Right lobe of liver (tissue), 6 donors: ENCODE measurements at regions not wholly inside any gene's neighbourhood (a gene's known extent, or its start where the extent isn't known, plus 50 kb on each side); places are given as distances from the start of the nearest gene placed in this dataset.

Experiments used
- ATAC-seq, 4 donors: fragments of 200-7000 bp; cut with Tn5 transposase; one replicate each; pipeline ENCODE4 v1.9.1; 2020; ENCODE audit warnings: mild to moderate bottlenecking in 4 of 4, moderate library complexity in 4 of 4
- DNase-seq, 3 donors: peaks; one replicate each; pipeline ENCODE4 v3.0.0-alpha.2; 2020
- H3K27ac ChIP-seq, 3 donors: fragments of 200-600 bp; one replicate each; pipeline ENCODE4 v1.8.0; 2022
- H3K27me3 ChIP-seq, 2 donors: fragments of 200-600 bp; one replicate each; pipeline ENCODE4 v1.8.0; 2022
- H3K36me3 ChIP-seq, 4 donors: fragments of 200-600 bp; sonication (generic) in 1 of 4; one replicate each; pipeline versions ENCODE4 v1.5.1 to v1.8.0; 2017 to 2022; ENCODE audit warnings: control low read depth in 1 of 4
- H3K4me1 ChIP-seq, 4 donors: fragments of 200-600 bp; sonication (generic) in 1 of 4; one replicate each; pipeline versions ENCODE4 v1.5.1 to v1.8.0; 2017 to 2022; ENCODE audit warnings: control low read depth in 1 of 4
- H3K4me3 ChIP-seq, 3 donors: fragments of 200-600 bp; one replicate each; pipeline ENCODE4 v1.8.0; 2022
- H3K9me3 ChIP-seq, 4 donors: fragments of 200-600 bp; sonication (generic) in 1 of 4; one replicate each; pipeline versions ENCODE4 v1.5.1 to v1.8.0; 2017 to 2022; ENCODE audit warnings: control low read depth in 1 of 4
- CTCF ChIP-seq, 4 donors: fragments of 200-600 bp in 3 of 4; fragments of 450-650 bp in 1 of 4; IDR thresholded peaks; one replicate each; pipeline versions ENCODE4 v1.5.1 to v1.8.0; 2016 to 2022; ENCODE audit warnings: antibody characterized with exemption in 4 of 4, mild to moderate bottlenecking in 2 of 4
- POLR2A ChIP-seq: fragments of 450-650 bp; IDR thresholded peaks from one replicate; pipeline ENCODE4 v1.6.1; 2017; ENCODE audit warnings: antibody characterized with exemption, mild to moderate bottlenecking
- WGBS: methylation state at CpG from one replicate; pipeline ENCODE4 v1.1.6; 2018; ENCODE audit warnings: low coverage, low lambda C conversion rate; ENCODE audit not compliant: insufficient coverage; ENCODE audit errors: missing lambda C conversion rate; 5-methylcytosine and 5-hydroxymethylcytosine counted together
- intact Hi-C, 2 donors: fragments of 100-400 bp; cut with DNase I; formaldehyde crosslinking; loops; one replicate each; pipeline versions ENCODE4 v1.11.2 to v1.14.1; 2022
- donor health status: DM: no; HTN: yes; CAD: no.
- donor health status: DM: no; HTN: no; CAD: no.
- donor health status: DM: no; HTN: no; CAD: no.
- donor health status: DM: no; HTN: yes; CAD: no.
- donor health status: DM: no; HTN: yes; CAD: no.

GRCh38 chr2:144124882-144125281 lies 395.0 kb downstream of the ZEB2 start:
- H3K27ac ChIP-seq = no peak overlapping the region
- no peak for TF ChIP-seq CTCF (IDR thresholded peaks at IDR 0.05)
- no peak for TF ChIP-seq POLR2A
- WGBS = 78% methylated on average over 4 of the region's 4 CpGs
- H3K4me3 ChIP-seq = no peak overlapping the region
- no peaks in the 10 kb centered on the region for H3K9me3 ChIP-seq
- no peaks in the 10 kb centered on the region for H3K36me3 ChIP-seq
- H3K4me1 ChIP-seq = no peaks in the 10 kb centered on the region
- DNase-seq = no peak
- no peaks in the 10 kb centered on the region for H3K27me3 ChIP-seq
- intact Hi-C loops = no loop called here
- ATAC-seq = no peak

GRCh38 chr2:144120487-144120886 lies 399.4 kb downstream of the ZEB2 start:
- TF ChIP-seq CTCF (IDR thresholded peaks at IDR 0.05) (no peak), POLR2A (no peak)
- H3K27me3 ChIP-seq = no peaks in the 10 kb centered on the region
- H3K4me3 ChIP-seq = no peak overlapping the region
- H3K4me1 ChIP-seq = no peaks in the 10 kb centered on the region
- H3K36me3 ChIP-seq = no peaks in the 10 kb centered on the region
- ATAC-seq (no peak), DNase-seq (no peak)
- intact Hi-C loops = no loop called here
- no peaks in the 10 kb centered on the region for H3K9me3 ChIP-seq
- 91% methylated on average over 4 of the region's 4 CpGs for WGBS
- H3K27ac ChIP-seq = no peak overlapping the region

DNA sequence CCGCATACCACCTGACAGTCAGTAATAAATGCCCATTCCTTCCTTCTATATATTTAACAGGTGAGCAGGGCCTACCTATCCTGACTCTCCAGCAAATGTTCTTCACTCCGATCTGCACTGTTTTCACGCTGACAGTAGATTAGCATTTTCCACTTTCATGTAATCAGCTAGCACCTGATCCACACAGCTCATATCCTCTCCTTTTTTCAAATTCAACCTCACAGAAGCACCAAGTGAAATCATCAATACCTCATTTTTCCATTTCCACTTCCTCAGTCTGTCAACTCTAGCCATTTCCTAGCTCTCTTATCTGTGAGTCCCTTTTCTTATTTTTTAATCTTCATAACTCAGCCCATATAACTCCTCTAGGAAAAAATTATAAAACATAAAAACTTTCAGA lies 402.8 kb downstream of the ZEB2 start:
- ATAC-seq = no peak

DNA sequence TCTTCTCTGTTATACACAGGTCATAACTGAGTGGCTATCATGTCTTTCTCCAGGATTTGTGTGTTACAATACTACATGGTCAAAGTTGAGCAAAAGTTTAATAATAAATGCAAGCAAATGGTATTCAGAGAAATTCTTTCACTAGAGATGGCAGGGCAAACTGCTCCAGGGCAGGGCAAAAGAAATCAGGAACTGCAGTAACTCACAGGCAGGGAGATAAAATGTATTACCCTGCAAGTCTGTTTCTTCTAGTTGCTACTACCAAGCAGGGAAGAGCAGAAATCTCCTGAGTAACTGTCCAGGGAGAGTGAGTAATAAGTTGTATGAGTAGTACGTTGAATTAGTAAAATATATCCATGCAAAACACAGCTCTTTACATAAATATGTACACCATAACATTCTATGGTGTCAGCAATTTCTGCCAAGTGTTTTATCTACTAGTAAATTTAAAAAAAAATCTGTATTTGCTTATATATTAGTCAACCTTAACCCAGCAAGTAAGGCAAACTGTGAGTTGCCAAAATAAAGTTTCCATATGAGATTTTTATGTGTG lies 404.1 kb downstream of the ZEB2 start:
- no peaks in the 10 kb centered on the region for H3K36me3 ChIP-seq
- H3K27ac ChIP-seq = no peak overlapping the region
- 100% methylated on average over 1 of the region's 1 CpG for WGBS
- no peak overlapping the region for H3K4me3 ChIP-seq
- H3K4me1 ChIP-seq = no peaks in the 10 kb centered on the region
- ATAC-seq (no peak), DNase-seq (no peak)
- intact Hi-C loops = no loop called here
- TF ChIP-seq POLR2A (no peak), CTCF (IDR thresholded peaks at IDR 0.05) (no peak)
- no peaks in the 10 kb centered on the region for H3K27me3 ChIP-seq
- H3K9me3 ChIP-seq = no peaks in the 10 kb centered on the region

More for the DNA sequence above, 402.8 kb downstream of the ZEB2 start:
- TF ChIP-seq CTCF (IDR thresholded peaks at IDR 0.05) (no peak), POLR2A (no peak)
- intact Hi-C loops = no loop called here
- no peaks in the 10 kb centered on the region for H3K4me1 ChIP-seq
- no peak overlapping the region for H3K27ac ChIP-seq
- WGBS = 94% methylated on average over 2 of the region's 3 CpGs
- no peaks in the 10 kb centered on the region for H3K9me3 ChIP-seq
- no peak for DNase-seq
- no peak overlapping the region for H3K4me3 ChIP-seq
- no peaks in the 10 kb centered on the region for H3K27me3 ChIP-seq
- H3K36me3 ChIP-seq = no peaks in the 10 kb centered on the region

GRCh38 chr2:144114760-144115159 lies 405.2 kb downstream of the ZEB2 start:
- no peak overlapping the region for H3K4me3 ChIP-seq
- H3K27ac ChIP-seq = no peak overlapping the region
- no peaks in the 10 kb centered on the region for H3K9me3 ChIP-seq
- no peaks in the 10 kb centered on the region for H3K27me3 ChIP-seq
- no peaks in the 10 kb centered on the region for H3K4me1 ChIP-seq
- no peak for TF ChIP-seq POLR2A
- intact Hi-C loops = no loop called here
- ATAC-seq (no peak), DNase-seq (no peak)
- 94% methylated on average over 1 of the region's 1 CpG for WGBS
- H3K36me3 ChIP-seq = no peaks in the 10 kb centered on the region
